Loucy (cell line): ENCODE measurements at regions not wholly inside any gene's neighbourhood (a gene's known extent, or its start where the extent isn't known, plus 50 kb on each side); places are given as distances from the start of the nearest gene placed in this dataset.

Experiments
- EZH2phosphoT487 ChIP-seq: fragments of 200-600 bp; IDR thresholded peaks from 2 replicates; pipeline ENCODE4 v1.6.1; 2018; ENCODE audit warnings: antibody characterized with exemption, mild to moderate bottlenecking, moderate library complexity, borderline replicate concordance
- TF ChIP-seq, protein P1 (sequence below): fragments of 200-600 bp; sonication (generic); conservative IDR thresholded peaks from 2 replicates; pipeline ENCODE4 v1.5.1; 2014; ENCODE audit warnings: mild to moderate bottlenecking, antibody characterized with exemption, low read length

GRCh38 chr11:82216927-82217570 lies 516.6 kb downstream of the FAM181B start:
- TF ChIP-seq, protein P1, sequence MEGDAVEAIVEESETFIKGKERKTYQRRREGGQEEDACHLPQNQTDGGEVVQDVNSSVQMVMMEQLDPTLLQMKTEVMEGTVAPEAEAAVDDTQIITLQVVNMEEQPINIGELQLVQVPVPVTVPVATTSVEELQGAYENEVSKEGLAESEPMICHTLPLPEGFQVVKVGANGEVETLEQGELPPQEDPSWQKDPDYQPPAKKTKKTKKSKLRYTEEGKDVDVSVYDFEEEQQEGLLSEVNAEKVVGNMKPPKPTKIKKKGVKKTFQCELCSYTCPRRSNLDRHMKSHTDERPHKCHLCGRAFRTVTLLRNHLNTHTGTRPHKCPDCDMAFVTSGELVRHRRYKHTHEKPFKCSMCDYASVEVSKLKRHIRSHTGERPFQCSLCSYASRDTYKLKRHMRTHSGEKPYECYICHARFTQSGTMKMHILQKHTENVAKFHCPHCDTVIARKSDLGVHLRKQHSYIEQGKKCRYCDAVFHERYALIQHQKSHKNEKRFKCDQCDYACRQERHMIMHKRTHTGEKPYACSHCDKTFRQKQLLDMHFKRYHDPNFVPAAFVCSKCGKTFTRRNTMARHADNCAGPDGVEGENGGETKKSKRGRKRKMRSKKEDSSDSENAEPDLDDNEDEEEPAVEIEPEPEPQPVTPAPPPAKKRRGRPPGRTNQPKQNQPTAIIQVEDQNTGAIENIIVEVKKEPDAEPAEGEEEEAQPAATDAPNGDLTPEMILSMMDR: no peak
- TF ChIP-seq EZH2phosphoT487: no peak
